Aorta (tissue), 5 donors: ENCODE measurements at regions not wholly inside any gene's neighbourhood (a gene's known extent, or its start where the extent isn't known, plus 50 kb on each side); places are given as distances from the start of the nearest gene placed in this dataset.
A peak's percentile ranks its signal among the peaks of the same experiment; 100 is the strongest.

Experiments used
- ATAC-seq: fragments of 200-7000 bp; cut with Tn5 transposase; one replicate; pipeline ENCODE4 v1.9.1; 2022; ENCODE audit warnings: moderate library complexity; ENCODE audit not compliant: low FRiP score
- DNase-seq, 2 donors: peaks; one replicate each; pipeline ENCODE4 v3.0.0-alpha.2; 2020
- H3K27ac ChIP-seq, 2 donors: one replicate each; pipeline ENCODE4 v1.5.1; 2013; ENCODE audit warnings: low read length in 2 of 2, mild to moderate bottlenecking in 2 of 2, moderate library complexity in 2 of 2, control low read depth in 1 of 2, inconsistent platforms in 1 of 2, low read depth in 1 of 2
- H3K27me3 ChIP-seq, 2 donors: one replicate each; pipeline ENCODE4 v1.6.1; 2013; ENCODE audit warnings: control low read depth in 1 of 2, low read length in 1 of 2, mild to moderate bottlenecking in 1 of 2, moderate library complexity in 1 of 2; ENCODE audit not compliant: insufficient read depth in 2 of 2, control insufficient read depth in 1 of 2
- H3K36me3 ChIP-seq, 2 donors: one replicate each; pipeline ENCODE4 v1.6.1; 2013; ENCODE audit warnings: control low read depth in 1 of 2, low read length in 1 of 2, mild to moderate bottlenecking in 1 of 2; ENCODE audit not compliant: insufficient read depth in 2 of 2, control insufficient read depth in 1 of 2
- H3K4me1 ChIP-seq, 2 donors: one replicate each; pipeline ENCODE4 v1.6.1; 2013; ENCODE audit warnings: low read length in 2 of 2, control low read depth in 1 of 2, mild to moderate bottlenecking in 1 of 2, moderate library complexity in 1 of 2; ENCODE audit not compliant: insufficient read depth in 2 of 2, control insufficient read depth in 1 of 2
- H3K4me3 ChIP-seq, 2 donors: one replicate each; pipeline ENCODE4 v1.5.1; 2013; ENCODE audit warnings: low read length in 2 of 2, control low read depth in 1 of 2, mild to moderate bottlenecking in 1 of 2
- H3K9me3 ChIP-seq: one replicate; pipeline ENCODE4 v1.6.1; 2013; ENCODE audit warnings: mild to moderate bottlenecking, low read length; ENCODE audit not compliant: control insufficient read depth
- WGBS, 2 donors: extraction: QIAGEN DNeasy Blood & Tissue Kit; methylation state at CpG; one replicate each; pipeline ENCODE4 v1.1.7; 2013; 5-methylcytosine and 5-hydroxymethylcytosine counted together
- intact Hi-C, 2 donors: fragments of 100-400 bp; cut with DNase I; formaldehyde crosslinking; loops; one replicate each; pipeline versions ENCODE4 v1.14.2 to v1.15.0; 2022
- donor health status: healthy with polysubstance abuse.
- donor health status: Bipolar disorder and iron deficiency.
- donor health status: DM: no; HTN: no; CAD: no.
- donor health status: DM: no; HTN: no; CAD: no.
- donor health status: DM: yes; HTN: yes; CAD: no.

DNA sequence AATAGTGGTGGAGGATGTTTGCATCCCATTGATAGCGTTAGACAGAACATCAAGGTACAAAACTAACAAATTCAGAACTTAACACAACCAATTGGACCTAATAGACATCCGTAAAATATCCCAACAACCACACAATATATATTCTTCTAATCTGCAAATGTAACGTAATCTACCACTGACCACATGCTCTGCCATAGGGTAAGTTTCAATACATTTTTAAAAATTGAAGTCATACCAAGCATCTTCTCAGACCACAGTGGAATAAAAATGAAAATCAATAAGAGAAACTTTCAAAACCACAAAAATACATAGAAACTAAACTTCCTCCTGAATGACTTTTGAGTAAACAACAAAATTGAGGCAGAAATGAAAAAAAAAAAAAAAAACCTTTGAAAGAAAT, 1087.5 kb downstream of the KCNT2 start:
- H3K36me3 ChIP-seq: no peaks in the 10 kb centered on the region
- H3K4me3 ChIP-seq: no peak overlapping the region
- no peak overlapping the region for H3K27ac ChIP-seq
- intact Hi-C loops: no loop called here
- ATAC-seq: no peak
- no peaks in the 10 kb centered on the region for H3K27me3 ChIP-seq
- H3K4me1 ChIP-seq: no peaks in the 10 kb centered on the region
- no peak for DNase-seq
- H3K9me3 ChIP-seq: no peaks in the 10 kb centered on the region
- WGBS, 2 donors: 88% methylated on average over 3 of the region's 3 CpGs

DNA sequence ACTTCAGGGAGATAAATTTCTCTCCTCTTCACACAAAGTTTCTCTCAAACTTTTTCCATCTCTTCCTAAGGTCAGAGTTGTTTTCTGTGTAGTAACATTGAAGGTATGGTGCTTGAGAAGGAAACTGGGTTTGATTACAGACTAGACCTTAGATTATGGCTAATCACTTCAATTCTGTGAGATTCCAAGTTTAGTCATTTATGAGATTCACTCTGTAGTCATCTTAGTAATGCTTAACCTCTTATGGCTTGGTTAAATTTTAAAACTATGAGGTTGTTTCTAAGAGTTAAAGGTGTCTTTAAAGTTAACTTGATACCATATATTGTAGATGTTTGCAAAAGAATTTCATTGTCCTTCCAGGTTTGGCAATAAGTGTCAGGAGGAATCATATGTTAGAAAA, 1092.2 kb downstream of the KCNT2 start:
- ATAC-seq (no peak), DNase-seq (no peak)
- no peaks in the 10 kb centered on the region for H3K36me3 ChIP-seq

DNA sequence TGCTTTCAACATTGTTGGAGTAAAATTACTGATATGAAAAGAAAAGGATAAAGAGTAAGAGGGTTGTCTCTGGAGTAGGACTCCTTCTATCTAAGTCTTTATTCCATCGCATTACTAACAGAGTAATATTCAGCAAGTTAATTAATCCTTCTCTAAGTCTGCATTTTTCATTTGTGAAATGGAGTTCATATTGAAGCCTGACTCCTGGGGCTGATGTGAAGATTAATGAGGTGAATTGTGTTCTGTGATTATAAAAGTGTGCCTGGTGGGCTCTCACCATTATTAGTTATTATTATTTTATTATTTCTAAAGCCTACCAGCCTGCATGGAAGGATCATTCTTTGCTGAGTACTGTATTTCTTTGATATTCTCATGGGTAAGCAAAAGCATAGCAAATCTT, 1096.7 kb downstream of the KCNT2 start:
- intact Hi-C loops: no loop called here
- no peaks in the 10 kb centered on the region for H3K4me1 ChIP-seq

More for the DNA sequence above, 1092.2 kb downstream of the KCNT2 start:
- Histone ChIP-seq H3K4me3 (no peak overlapping the region), H3K9me3 (no peaks in the 10 kb centered on the region), H3K27me3 (no peaks in the 10 kb centered on the region), H3K4me1 (no peaks in the 10 kb centered on the region), H3K27ac (no peak overlapping the region)
- intact Hi-C loops: no loop called here

DNA sequence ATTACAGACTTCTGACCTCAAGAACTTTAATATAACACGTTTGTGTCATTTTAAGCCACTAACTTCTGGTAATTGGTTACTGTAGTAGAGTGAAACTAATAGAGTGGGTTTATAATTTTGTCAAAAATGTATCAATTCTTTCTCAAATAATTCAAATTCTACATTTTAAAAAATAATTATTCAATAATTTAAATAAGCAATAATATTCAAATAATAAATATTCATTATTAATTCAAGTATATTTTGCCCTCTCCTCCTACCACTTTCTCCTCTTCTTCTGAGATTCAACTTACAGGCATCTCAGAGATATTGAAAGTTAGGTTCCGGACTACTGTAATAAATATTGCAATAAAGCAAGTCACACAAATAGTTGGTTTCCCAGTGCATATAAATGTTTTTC, 1107.1 kb downstream of the KCNT2 start:
- DNase-seq (no peak), ATAC-seq (no peak)
- no peaks in the 10 kb centered on the region for H3K4me1 ChIP-seq
- H3K27me3 ChIP-seq: no peaks in the 10 kb centered on the region
- intact Hi-C loops: no loop called here
- WGBS, 2 donors: 84 to 91% methylated on average over 2 of the region's 2 CpGs
- H3K27ac ChIP-seq: no peak overlapping the region
- H3K9me3 ChIP-seq: no peaks in the 10 kb centered on the region
- no peaks in the 10 kb centered on the region for H3K36me3 ChIP-seq
- H3K4me3 ChIP-seq: no peak overlapping the region

More for the DNA sequence above, 1096.7 kb downstream of the KCNT2 start:
- no peak for DNase-seq
- no peak for ATAC-seq
- Histone ChIP-seq H3K4me3 (no peak overlapping the region), H3K27me3 (no peaks in the 10 kb centered on the region), H3K27ac (no peak overlapping the region), H3K9me3 (no peaks in the 10 kb centered on the region), H3K36me3 (no peaks in the 10 kb centered on the region)
- WGBS, 2 donors: 94 to 96% methylated on average over 1 of the region's 1 CpG

DNA sequence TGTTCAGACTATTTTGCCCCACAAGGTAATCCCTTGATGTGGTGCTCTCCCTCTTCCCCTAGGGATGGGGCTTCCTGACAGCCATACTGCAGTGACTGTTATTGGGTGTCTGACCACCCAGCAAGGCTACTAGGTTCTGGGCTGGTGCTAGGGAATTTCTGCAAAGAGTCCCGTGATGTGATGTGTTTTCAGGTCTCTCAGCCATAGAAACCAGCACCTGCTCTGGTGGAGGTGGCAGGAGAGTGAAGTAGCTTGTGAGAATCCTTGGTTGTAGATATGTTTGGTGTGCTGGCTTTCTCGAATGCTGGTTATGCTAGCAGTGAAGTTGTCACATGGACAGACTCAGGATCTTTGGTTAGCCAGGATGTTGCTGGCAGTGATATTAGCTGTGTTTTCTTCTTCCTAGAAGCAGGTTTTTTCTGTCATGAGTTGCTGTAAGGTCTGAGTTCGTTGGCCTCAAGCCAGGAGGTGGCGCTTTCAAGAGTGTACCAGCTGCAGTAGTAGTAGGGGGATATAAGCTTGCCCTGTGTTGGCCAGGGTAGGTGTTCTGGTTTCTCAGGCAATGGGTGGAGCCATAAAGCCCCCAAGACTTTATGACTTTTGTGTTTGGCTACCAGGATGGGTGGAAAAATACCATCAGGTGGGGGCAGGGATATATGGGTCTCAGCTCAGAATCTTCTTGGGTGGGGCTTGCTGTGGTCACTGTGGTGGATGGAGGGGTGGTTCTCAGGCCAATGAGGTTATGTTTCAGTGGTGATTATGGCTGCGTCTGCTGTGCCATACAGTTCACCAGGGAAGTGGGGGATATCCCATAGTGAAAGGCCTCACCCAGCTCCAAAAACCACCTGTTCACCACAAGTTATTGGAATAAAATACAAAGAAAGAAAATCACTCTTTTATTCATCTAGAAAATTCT, 1112.3 kb downstream of the KCNT2 start:
- 59 to 80% methylated on average over 5 of the region's 5 CpGs for WGBS, 2 donors
- Histone ChIP-seq H3K4me1 (no peaks in the 10 kb centered on the region), H3K4me3 (no peak overlapping the region), H3K36me3 (no peaks in the 10 kb centered on the region), H3K27me3 (no peaks in the 10 kb centered on the region), H3K9me3 (no peaks in the 10 kb centered on the region), H3K27ac (no peak overlapping the region)
- ATAC-seq (no peak), DNase-seq (peak in 1 of 2 donors; percentile 67)
- intact Hi-C loops: no loop called here

DNA sequence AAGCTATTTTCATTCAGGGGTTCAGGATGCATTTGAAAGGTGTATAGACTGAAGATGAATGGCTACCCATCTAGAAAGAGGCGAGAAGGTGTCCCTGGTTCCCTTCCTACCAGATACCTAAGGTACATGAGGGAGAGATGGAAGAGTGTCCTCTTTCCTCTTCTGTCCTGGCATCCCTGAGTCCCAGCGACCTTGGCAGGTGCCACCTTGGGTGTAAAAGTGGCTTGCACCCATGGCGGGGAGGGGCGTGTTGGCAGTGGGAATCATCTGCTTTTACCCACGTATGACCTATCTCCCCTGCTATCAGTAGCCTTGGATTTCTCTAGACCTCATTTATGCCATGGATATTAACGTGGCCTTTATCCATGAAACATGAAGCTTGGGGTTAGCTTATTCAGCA, 1126.1 kb downstream of the KCNT2 start:
- Histone ChIP-seq H3K27me3 (no peaks in the 10 kb centered on the region), H3K4me1 (no peaks in the 10 kb centered on the region), H3K9me3 (no peaks in the 10 kb centered on the region), H3K36me3 (no peaks in the 10 kb centered on the region), H3K27ac (no peak overlapping the region), H3K4me3 (no peak overlapping the region)
- ATAC-seq (no peak), DNase-seq (no peak)
- intact Hi-C loops: no loop called here
- 92 to 94% methylated on average over 6 of the region's 6 CpGs for WGBS, 2 donors

DNA sequence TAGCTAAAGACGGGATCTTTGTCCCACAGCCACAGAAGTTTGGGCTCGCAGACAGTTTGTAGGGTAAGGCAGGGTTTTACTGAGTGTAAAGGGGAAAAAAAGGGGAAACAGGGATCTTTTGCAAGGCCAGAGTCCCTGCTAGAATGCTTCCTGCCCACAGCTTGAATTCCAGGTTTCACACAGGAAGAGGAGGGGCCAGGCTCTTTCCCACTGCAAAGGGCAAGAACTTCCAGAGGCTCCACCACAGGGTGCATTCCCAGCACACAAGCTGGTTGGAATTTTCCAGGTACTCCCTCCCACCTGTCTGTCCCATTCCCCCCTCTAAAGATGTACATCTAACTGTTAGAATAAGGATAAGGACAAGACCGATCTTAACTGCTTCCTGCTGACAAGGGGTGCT, 1126.9 kb downstream of the KCNT2 start:
- 88 to 93% methylated on average over 3 of the region's 3 CpGs for WGBS, 2 donors
- Histone ChIP-seq H3K4me3 (no peak overlapping the region), H3K4me1 (no peaks in the 10 kb centered on the region), H3K9me3 (no peaks in the 10 kb centered on the region), H3K27ac (no peak overlapping the region), H3K36me3 (no peaks in the 10 kb centered on the region), H3K27me3 (no peaks in the 10 kb centered on the region)
- DNase-seq (no peak), ATAC-seq (no peak)
- intact Hi-C loops: no loop called here

DNA sequence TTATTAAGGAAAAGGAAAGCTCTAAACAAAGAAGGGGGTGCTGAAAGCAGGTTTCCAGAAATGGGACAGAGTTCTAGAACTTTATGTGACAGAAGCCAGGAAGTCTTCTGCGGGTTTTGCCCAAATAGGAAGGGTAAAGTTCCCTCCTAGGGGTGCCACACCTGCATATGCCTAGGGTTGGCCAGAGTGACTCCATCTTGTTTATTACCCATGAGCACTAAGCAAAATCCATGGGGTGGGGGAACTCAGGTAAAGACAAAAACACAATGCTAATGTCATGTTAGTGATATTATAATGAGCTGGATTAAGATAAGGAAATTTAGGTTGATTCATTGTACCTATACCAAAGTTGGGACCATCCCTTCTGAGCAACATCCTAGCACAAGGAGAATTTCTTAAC, 1132.7 kb downstream of the KCNT2 start:
- WGBS, 2 donors: 88 to 95% methylated on average over 1 of the region's 1 CpG
- ATAC-seq: no peak
- DNase-seq: no peak
- Histone ChIP-seq H3K27ac (no peak overlapping the region), H3K4me1 (no peaks in the 10 kb centered on the region), H3K36me3 (no peaks in the 10 kb centered on the region), H3K4me3 (no peak overlapping the region), H3K9me3 (no peaks in the 10 kb centered on the region), H3K27me3 (no peaks in the 10 kb centered on the region)
- intact Hi-C loops: no loop called here

DNA sequence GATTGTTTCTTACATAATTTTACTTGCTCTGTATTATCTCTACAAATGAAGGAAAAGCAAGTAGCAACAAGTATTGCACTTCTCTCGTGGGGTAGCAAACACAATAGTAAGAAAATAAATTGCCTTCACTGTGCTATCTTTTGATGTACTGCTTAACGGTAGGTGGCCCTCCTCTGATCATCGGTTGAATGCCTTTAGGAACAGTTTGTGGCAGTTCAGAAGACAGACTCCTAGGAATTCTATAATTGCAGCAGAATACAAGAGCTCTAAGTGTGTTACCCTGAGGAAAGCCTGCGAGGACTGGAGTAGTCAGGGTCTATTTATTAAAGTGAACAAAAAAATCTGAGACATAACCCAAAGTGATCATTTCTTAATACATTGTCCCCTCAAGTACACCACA, 1135.9 kb downstream of the KCNT2 start:
- no peak for DNase-seq
- intact Hi-C loops: no loop called here
- H3K9me3 ChIP-seq: no peaks in the 10 kb centered on the region
- no peak overlapping the region for H3K4me3 ChIP-seq
- WGBS, 2 donors: 26% methylated on average over 4 of the region's 4 CpGs
- no peaks in the 10 kb centered on the region for H3K36me3 ChIP-seq
- H3K27ac ChIP-seq: no peak overlapping the region
- no peaks in the 10 kb centered on the region for H3K4me1 ChIP-seq
- H3K27me3 ChIP-seq: no peaks in the 10 kb centered on the region
- ATAC-seq: no peak
